Endothelial cell of umbilical vein (primary cell): ENCODE measurements at regions not wholly inside any gene's neighbourhood (a gene's known extent, or its start where the extent isn't known, plus 50 kb on each side); places are given as distances from the start of the nearest gene placed in this dataset.

ENCODE experiments used
- BruUV-seq: library from RNA; stranded (reverse); fragments of 400-500 nt; replicated peaks from 2 replicates; lab custom pipeline; 2021; lab: Mats Ljungman, UMichigan
- CTCF ChIA-PET: fragments of 300-600, 350-600 bp; sonication (Branson Sonifier 250); formaldehyde crosslinking; loops from one replicate; lab custom pipeline; 2021; ENCODE audit warnings: antibody characterized with exemption, inconsistent platforms; lab: Charles Lee
- POLR2A ChIA-PET: fragments of 300-600, 350-600 bp; sonication (Branson Sonifier 250); formaldehyde crosslinking; loops from one replicate; lab custom pipeline; 2021; ENCODE audit warnings: antibody characterized with exemption, inconsistent platforms; lab: Charles Lee
- DNase-seq: peaks from one replicate; pipeline ENCODE4 v3.0.0-alpha.2; 2011; ENCODE audit warnings: low read depth, low spot score
- FAIRE-seq: peaks from 2 replicates; lab custom pipeline; 2011; peaks lifted over from hg19 to GRCh38; lab: Jason Lieb, UNC
- H2AFZ ChIP-seq: 2 replicates; pipeline ENCODE4 v1.6.0; 2012; ENCODE audit warnings: low read depth, low read length, control low read depth, inconsistent platforms
- H3K27ac ChIP-seq: 2 replicates; pipeline ENCODE4 v1.5.1; 2011; ENCODE audit warnings: low read depth, mild to moderate bottlenecking, control low read depth, low read length, moderate library complexity; ENCODE audit not compliant: insufficient read depth
- H3K27me3 ChIP-seq, 2 experiments: 2 replicates each; pipeline versions ENCODE4 v1.6.0 to v1.6.1; 2011; ENCODE audit warnings: low read length in 2 of 2, mixed read lengths in 1 of 2; ENCODE audit not compliant: control insufficient read depth in 2 of 2, insufficient read depth in 2 of 2
- H3K36me3 ChIP-seq, 2 experiments: 2 replicates in 1 of 2; 3 replicates in 1 of 2; pipeline ENCODE4 v1.5.1; 2011; ENCODE audit warnings: low read length in 2 of 2, mild to moderate bottlenecking in 1 of 2, moderate library complexity in 1 of 2; ENCODE audit not compliant: control insufficient read depth in 2 of 2, insufficient read depth in 2 of 2; ENCODE audit errors: extremely low read depth in 1 of 2
- H3K4me1 ChIP-seq: 3 replicates; pipeline ENCODE4 v1.5.1; 2011; ENCODE audit warnings: mild to moderate bottlenecking, low read length; ENCODE audit not compliant: control insufficient read depth, insufficient read depth; ENCODE audit errors: extremely low read depth
- H3K4me2 ChIP-seq: 2 replicates; pipeline ENCODE4 v1.6.1; 2011; ENCODE audit warnings: low read length, control low read depth, mixed read lengths; ENCODE audit not compliant: insufficient read depth
- H3K4me3 ChIP-seq, 3 experiments: fragments of 200-600 bp in 1 of 3; sonication (generic), shearing (Covaris generic) in 1 of 3; replicated peaks in 1 of 3; 2 replicates each; pipeline ENCODE4 v1.5.1; 2011 to 2016; ENCODE audit warnings: control low read depth in 3 of 3, low read length in 3 of 3, mild to moderate bottlenecking in 2 of 3, inconsistent platforms in 1 of 3, low read depth in 1 of 3, moderate library complexity in 1 of 3; ENCODE audit not compliant: insufficient read depth in 1 of 3
- H3K79me2 ChIP-seq: 2 replicates; pipeline ENCODE4 v1.6.0; 2012; ENCODE audit warnings: low read length, inconsistent platforms; ENCODE audit not compliant: control insufficient read depth, insufficient read depth
- H3K9ac ChIP-seq: replicated peaks from 2 replicates; pipeline ENCODE3; 2011; ENCODE audit warnings: low read length, control low read depth; ENCODE audit not compliant: insufficient read depth; ENCODE audit errors: extremely low read depth
- H3K9me1 ChIP-seq: replicated peaks from 3 replicates; pipeline ENCODE4 v1.6.0; 2011; ENCODE audit warnings: mild to moderate bottlenecking, low read length; ENCODE audit not compliant: control insufficient read depth, insufficient read depth; ENCODE audit errors: extremely low read depth
- H3K9me3 ChIP-seq: replicated peaks from 2 replicates; pipeline ENCODE4 v1.5.1; 2012; ENCODE audit warnings: low read length, inconsistent platforms; ENCODE audit not compliant: control insufficient read depth, insufficient read depth
- H4K20me1 ChIP-seq: replicated peaks from 2 replicates; pipeline ENCODE3; 2011; ENCODE audit warnings: mild to moderate bottlenecking, low read length; ENCODE audit not compliant: control insufficient read depth, insufficient read depth; ENCODE audit errors: extremely low read depth
- CTCF ChIP-seq, 2 donors: IDR thresholded peaks; 1 replicate in 1 of 2; 2 replicates in 1 of 2; pipeline ENCODE4 v1.5.1; 2011; ENCODE audit warnings: low read length in 2 of 2, mild to moderate bottlenecking in 2 of 2, moderate library complexity in 2 of 2, control low read depth in 1 of 2, inconsistent platforms in 1 of 2, low read depth in 1 of 2; ENCODE audit not compliant: insufficient read depth in 1 of 2; ENCODE audit errors: extremely low read depth in 1 of 2
- EZH2 ChIP-seq: IDR thresholded peaks from 2 replicates; pipeline ENCODE4 v1.6.1; 2012; ENCODE audit warnings: borderline replicate concordance, low read depth, mild to moderate bottlenecking, moderate library complexity, low read length, inconsistent platforms; ENCODE audit not compliant: severe bottlenecking
- FOS ChIP-seq: IDR thresholded peaks from 2 replicates; pipeline ENCODE4 v1.6.1; 2011; ENCODE audit warnings: mild to moderate bottlenecking, low read length, moderate library complexity, borderline replicate concordance; ENCODE audit not compliant: insufficient read depth
- GATA2 ChIP-seq: IDR thresholded peaks from 2 replicates; pipeline ENCODE4 v1.7.0; 2011; ENCODE audit warnings: low read depth, mild to moderate bottlenecking, moderate library complexity, mixed read lengths, low read length; ENCODE audit not compliant: insufficient read length, insufficient read depth
- JUN ChIP-seq: IDR thresholded peaks from 2 replicates; pipeline ENCODE4 v1.6.1; 2011; ENCODE audit warnings: borderline replicate concordance, low read depth; ENCODE audit not compliant: insufficient read length, insufficient read depth
- MAX ChIP-seq: IDR thresholded peaks from 2 replicates; pipeline ENCODE4 v1.6.1; 2011; ENCODE audit not compliant: insufficient read depth, insufficient read length
- MYC ChIP-seq: IDR thresholded peaks from one replicate; pipeline ENCODE4 v1.6.1; 2011; ENCODE audit warnings: mild to moderate bottlenecking, low read depth, low read length
- POLR2A ChIP-seq: IDR thresholded peaks from 2 replicates; pipeline ENCODE4 v1.6.1; 2012; ENCODE audit warnings: low read depth, mild to moderate bottlenecking, control low read depth, low read length
- POLR2AphosphoS5 ChIP-seq: IDR thresholded peaks from 2 replicates; pipeline ENCODE4 v1.6.1; 2012; ENCODE audit warnings: low read depth, mild to moderate bottlenecking, control low read depth, low read length, moderate library complexity; ENCODE audit not compliant: insufficient read depth
- dilution Hi-C: fragments of 300-500 bp; cut with MboI; formaldehyde crosslinking; loops from one replicate; pipeline ENCODE4 v1.15.0; 2019; ENCODE audit warnings: low sequenced_read_pairs; ENCODE audit not compliant: extremely low pct_ligation_motif_present
- intact Hi-C: fragments of 100-400 bp; cut with micrococcal nuclease; formaldehyde crosslinking; loops from one replicate; pipeline ENCODE4 v1.10.0; 2022

- Histone ChIP-seq H3K9me1 (no peaks in the 10 kb centered on the region), H3K27me3 (no peaks in the 10 kb centered on the region), H3K79me2 (no peaks in the 10 kb centered on the region), H3K36me3 (no peaks in the 10 kb centered on the region), H3K4me2 (no peak overlapping the region), H3K9ac (no peak overlapping the region), H3K4me3 (no peak overlapping the region), H3K4me1 (no peaks in the 10 kb centered on the region), H2AFZ (no peak overlapping the region), H3K27ac (no peak overlapping the region), H3K9me3 (no peaks in the 10 kb centered on the region), H4K20me1 (no peaks in the 10 kb centered on the region)
- intact Hi-C loops (no loop called here), dilution Hi-C loops (no loop called here)
- FAIRE-seq (no peak), DNase-seq (no peak)
- ChIA-PET CTCF (interaction anchor here (1.1 kb wide), 1 partner anchor 9 kb away, joined by 3 read pairs; no protein-coding TSS in a partner anchor), POLR2A (no interaction called here)
- TF ChIP-seq CTCF (IDR thresholded peaks at IDR 0.05; ENCODE audit: extremely low read depth in 1 of 2, insufficient read depth in 1 of 2, low read depth in 1 of 2, low read length in 2 of 2): no peak
- no peak for TF ChIP-seq POLR2AphosphoS5
- no peak for TF ChIP-seq JUN
- TF ChIP-seq MAX: no peak
- TF ChIP-seq POLR2A: no peak
- no peak for TF ChIP-seq GATA2
- no peak for TF ChIP-seq FOS
- TF ChIP-seq MYC: no peak
- no peak for TF ChIP-seq EZH2
- BruUV-seq: no TSS peak
Measured at GRCh38 chr12:74980510-74980909, 229.1 kb downstream of the KCNC2 start.
